ENCODE measurements at regions not wholly inside any gene's neighbourhood (a gene's known extent, or its start where the extent isn't known, plus 50 kb on each side); places are given as distances from the start of the nearest gene placed in this dataset.

GRCh38 chr4:154677300-154677699, 64.8 kb upstream of the FGG start:
- peaks cover 7% of the 10 kb centered on the region for H3K27me3 Mint-ChIP-seq (ENCODE audit: low read depth)
- DNase-seq (ENCODE audit: low read depth, low spot score): no peak
- no peaks in the 10 kb centered on the region for H3K9me3 Mint-ChIP-seq
- no peak overlapping the region for H3K4me3 Mint-ChIP-seq
- TF ChIP-seq, protein P1, sequence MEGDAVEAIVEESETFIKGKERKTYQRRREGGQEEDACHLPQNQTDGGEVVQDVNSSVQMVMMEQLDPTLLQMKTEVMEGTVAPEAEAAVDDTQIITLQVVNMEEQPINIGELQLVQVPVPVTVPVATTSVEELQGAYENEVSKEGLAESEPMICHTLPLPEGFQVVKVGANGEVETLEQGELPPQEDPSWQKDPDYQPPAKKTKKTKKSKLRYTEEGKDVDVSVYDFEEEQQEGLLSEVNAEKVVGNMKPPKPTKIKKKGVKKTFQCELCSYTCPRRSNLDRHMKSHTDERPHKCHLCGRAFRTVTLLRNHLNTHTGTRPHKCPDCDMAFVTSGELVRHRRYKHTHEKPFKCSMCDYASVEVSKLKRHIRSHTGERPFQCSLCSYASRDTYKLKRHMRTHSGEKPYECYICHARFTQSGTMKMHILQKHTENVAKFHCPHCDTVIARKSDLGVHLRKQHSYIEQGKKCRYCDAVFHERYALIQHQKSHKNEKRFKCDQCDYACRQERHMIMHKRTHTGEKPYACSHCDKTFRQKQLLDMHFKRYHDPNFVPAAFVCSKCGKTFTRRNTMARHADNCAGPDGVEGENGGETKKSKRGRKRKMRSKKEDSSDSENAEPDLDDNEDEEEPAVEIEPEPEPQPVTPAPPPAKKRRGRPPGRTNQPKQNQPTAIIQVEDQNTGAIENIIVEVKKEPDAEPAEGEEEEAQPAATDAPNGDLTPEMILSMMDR (conservative IDR thresholded peaks at IDR 0.05): no peak
- H3K4me1 Mint-ChIP-seq: no peaks in the 10 kb centered on the region
- no peak overlapping the region for H3K27ac Mint-ChIP-seq (ENCODE audit: unreplicated experiment)
- no peaks in the 10 kb centered on the region for H3K36me3 Mint-ChIP-seq (ENCODE audit: low read depth)

GRCh38 chr4:154677923-154678322, 65.5 kb upstream of the FGG start:
- Mint-ChIP-seq H3K4me3 (no peak overlapping the region), H3K36me3 (ENCODE audit: low read depth) (no peaks in the 10 kb centered on the region), H3K9me3 (no peaks in the 10 kb centered on the region), H3K27me3 (ENCODE audit: low read depth) (peaks cover 7% of the 10 kb centered on the region), H3K27ac (ENCODE audit: unreplicated experiment) (no peak overlapping the region), H3K4me1 (no peaks in the 10 kb centered on the region)
- DNase-seq (ENCODE audit: low read depth, low spot score): no peak
- TF ChIP-seq, protein P1 (conservative IDR thresholded peaks at IDR 0.05): no peak

- no peaks in the 10 kb centered on the region for H3K36me3 Mint-ChIP-seq (ENCODE audit: low read depth)
- H3K4me1 Mint-ChIP-seq: no peaks in the 10 kb centered on the region
- H3K27me3 Mint-ChIP-seq (ENCODE audit: low read depth): peaks cover 18% of the 10 kb centered on the region
- TF ChIP-seq, protein P1 (conservative IDR thresholded peaks at IDR 0.05): no peak
- no peak for DNase-seq (ENCODE audit: low read depth, low spot score)
- H3K9me3 Mint-ChIP-seq: no peaks in the 10 kb centered on the region
- no peak overlapping the region for H3K27ac Mint-ChIP-seq (ENCODE audit: unreplicated experiment)
- no peak overlapping the region for H3K4me3 Mint-ChIP-seq
Measured at GRCh38 chr4:154683956-154684681, 59.7 kb upstream of the LRAT start.

- TF ChIP-seq, protein P1 (conservative IDR thresholded peaks at IDR 0.05): peak; percentile 47
- no peak overlapping the region for H3K27ac Mint-ChIP-seq (ENCODE audit: unreplicated experiment)
- peaks cover 29% of the 10 kb centered on the region for H3K27me3 Mint-ChIP-seq (ENCODE audit: low read depth)
- no peak for DNase-seq (ENCODE audit: low read depth, low spot score)
- H3K4me3 Mint-ChIP-seq: no peak overlapping the region
- H3K36me3 Mint-ChIP-seq (ENCODE audit: low read depth): no peaks in the 10 kb centered on the region
- H3K9me3 Mint-ChIP-seq: no peaks in the 10 kb centered on the region
- no peaks in the 10 kb centered on the region for H3K4me1 Mint-ChIP-seq
Measured at GRCh38 chr4:154686838-154687237, 57.0 kb upstream of the LRAT start.

GRCh38 chr4:154687840-154688239, 56.0 kb upstream of the LRAT start:
- TF ChIP-seq, protein P1 (conservative IDR thresholded peaks at IDR 0.05): no peak
- no peak overlapping the region for H3K4me3 Mint-ChIP-seq
- no peaks in the 10 kb centered on the region for H3K4me1 Mint-ChIP-seq
- H3K27ac Mint-ChIP-seq (ENCODE audit: unreplicated experiment): no peak overlapping the region
- H3K9me3 Mint-ChIP-seq: no peaks in the 10 kb centered on the region
- peaks cover 29% of the 10 kb centered on the region for H3K27me3 Mint-ChIP-seq (ENCODE audit: low read depth)
- no peaks in the 10 kb centered on the region for H3K36me3 Mint-ChIP-seq (ENCODE audit: low read depth)
- no peak for DNase-seq (ENCODE audit: low read depth, low spot score)
